HL-60 (cell line): ENCODE measurements at regions not wholly inside any gene's neighbourhood (a gene's known extent, or its start where the extent isn't known, plus 50 kb on each side); places are given as distances from the start of the nearest gene placed in this dataset.

ENCODE experiments used
- DNase-seq, 2 experiments: peaks; one replicate each; pipeline ENCODE4 v3.0.0-alpha.2; 2010 to 2020; ENCODE audit warnings: low read depth in 1 of 2, low spot score in 1 of 2
- H3K27ac ChIP-seq: fragments of 250-450 bp; sonication (Bioruptor Pico); replicated peaks from 2 replicates; pipeline ENCODE4 v1.5.1; 2020; ENCODE audit warnings: mild to moderate bottlenecking, moderate library complexity
- H3K27me3 ChIP-seq: fragments of 250-450 bp; sonication (Bioruptor Pico); 2 replicates; pipeline ENCODE4 v1.5.1; 2021; ENCODE audit warnings: mild to moderate bottlenecking, moderate library complexity; ENCODE audit not compliant: insufficient read depth, poor library complexity, severe bottlenecking
- H3K4me3 ChIP-seq: replicated peaks from 2 replicates; pipeline ENCODE4 v1.5.1; 2011; ENCODE audit warnings: mild to moderate bottlenecking, control low read depth, low read length; ENCODE audit not compliant: insufficient read depth
- CTCF ChIP-seq: IDR thresholded peaks from one replicate; pipeline ENCODE4 v1.5.1; 2011; ENCODE audit warnings: low read length, control low read depth, inconsistent platforms; ENCODE audit not compliant: insufficient read depth
- GABPA ChIP-seq: IDR thresholded peaks from 2 replicates; pipeline ENCODE4 v1.6.1; 2012; ENCODE audit warnings: low read depth
- POLR2AphosphoS5 ChIP-seq: IDR thresholded peaks from 2 replicates; pipeline ENCODE4 v1.6.1; 2012; ENCODE audit warnings: low read depth
- SPI1 ChIP-seq: IDR thresholded peaks from 2 replicates; pipeline ENCODE4 v1.6.1; 2012; ENCODE audit warnings: low read depth, mild to moderate bottlenecking, borderline replicate concordance
- TF ChIP-seq, protein P1 (sequence below): IDR thresholded peaks from 2 replicates; pipeline ENCODE4 v1.6.1; 2012; ENCODE audit warnings: low read depth; ENCODE audit not compliant: insufficient replicate concordance

- peaks cover 2% of the 10 kb centered on the region for H3K27me3 ChIP-seq
- no peak overlapping the region for H3K27ac ChIP-seq
- DNase-seq, result no peak
- H3K4me3 ChIP-seq, result no peak overlapping the region
- TF ChIP-seq SPI1 (no peak), POLR2AphosphoS5 (no peak), CTCF (no peak), GABPA (no peak)
- TF ChIP-seq, protein P1, sequence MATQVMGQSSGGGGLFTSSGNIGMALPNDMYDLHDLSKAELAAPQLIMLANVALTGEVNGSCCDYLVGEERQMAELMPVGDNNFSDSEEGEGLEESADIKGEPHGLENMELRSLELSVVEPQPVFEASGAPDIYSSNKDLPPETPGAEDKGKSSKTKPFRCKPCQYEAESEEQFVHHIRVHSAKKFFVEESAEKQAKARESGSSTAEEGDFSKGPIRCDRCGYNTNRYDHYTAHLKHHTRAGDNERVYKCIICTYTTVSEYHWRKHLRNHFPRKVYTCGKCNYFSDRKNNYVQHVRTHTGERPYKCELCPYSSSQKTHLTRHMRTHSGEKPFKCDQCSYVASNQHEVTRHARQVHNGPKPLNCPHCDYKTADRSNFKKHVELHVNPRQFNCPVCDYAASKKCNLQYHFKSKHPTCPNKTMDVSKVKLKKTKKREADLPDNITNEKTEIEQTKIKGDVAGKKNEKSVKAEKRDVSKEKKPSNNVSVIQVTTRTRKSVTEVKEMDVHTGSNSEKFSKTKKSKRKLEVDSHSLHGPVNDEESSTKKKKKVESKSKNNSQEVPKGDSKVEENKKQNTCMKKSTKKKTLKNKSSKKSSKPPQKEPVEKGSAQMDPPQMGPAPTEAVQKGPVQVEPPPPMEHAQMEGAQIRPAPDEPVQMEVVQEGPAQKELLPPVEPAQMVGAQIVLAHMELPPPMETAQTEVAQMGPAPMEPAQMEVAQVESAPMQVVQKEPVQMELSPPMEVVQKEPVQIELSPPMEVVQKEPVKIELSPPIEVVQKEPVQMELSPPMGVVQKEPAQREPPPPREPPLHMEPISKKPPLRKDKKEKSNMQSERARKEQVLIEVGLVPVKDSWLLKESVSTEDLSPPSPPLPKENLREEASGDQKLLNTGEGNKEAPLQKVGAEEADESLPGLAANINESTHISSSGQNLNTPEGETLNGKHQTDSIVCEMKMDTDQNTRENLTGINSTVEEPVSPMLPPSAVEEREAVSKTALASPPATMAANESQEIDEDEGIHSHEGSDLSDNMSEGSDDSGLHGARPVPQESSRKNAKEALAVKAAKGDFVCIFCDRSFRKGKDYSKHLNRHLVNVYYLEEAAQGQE, result no peak
Observed at GRCh38 chr3:135911110-135911509, 54.4 kb upstream of the PPP2R3A start.

DNA sequence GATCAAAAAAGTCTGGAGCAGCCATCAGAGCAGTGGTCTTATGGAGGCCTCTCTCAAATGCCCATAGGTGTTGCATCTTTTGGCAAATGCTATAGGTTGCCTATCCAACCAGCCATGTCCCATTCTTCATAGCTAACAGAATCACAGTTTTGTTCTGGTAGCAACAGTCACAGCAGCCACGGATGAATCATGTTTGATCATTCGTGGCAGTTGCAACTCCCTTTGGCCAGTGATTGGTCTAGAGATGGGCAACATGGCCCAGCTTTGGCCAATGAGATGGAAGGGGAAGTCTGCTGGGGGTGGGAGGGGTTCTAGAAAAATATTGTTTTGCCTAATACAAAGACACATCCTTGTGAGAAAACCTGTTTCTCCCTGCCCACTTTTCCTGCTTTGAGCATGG is 50.3 kb upstream of the PPP2R3A start:
- peaks cover 2% of the 10 kb centered on the region for H3K27me3 ChIP-seq
- no peak for TF ChIP-seq GABPA
- DNase-seq, result no peak
- H3K27ac ChIP-seq, result no peak overlapping the region
- H3K4me3 ChIP-seq, result no peak overlapping the region
